OCI-LY1 (cell line): ENCODE measurements at regions not wholly inside any gene's neighbourhood (a gene's known extent, or its start where the extent isn't known, plus 50 kb on each side); places are given as distances from the start of the nearest gene placed in this dataset.

Experiments
- CTCF ChIP-seq: fragments of 200-600 bp; sonication (generic), shearing (Covaris generic); IDR thresholded peaks from 2 replicates; pipeline ENCODE4 v1.5.1; 2017; ENCODE audit warnings: mild to moderate bottlenecking, antibody characterized with exemption, low read length, moderate library complexity, mixed read lengths
- EZH2 ChIP-seq: fragments of 200-600 bp; sonication (generic), shearing (Covaris generic); IDR thresholded peaks from 2 replicates; pipeline ENCODE4 v1.8.0; 2017; ENCODE audit warnings: borderline replicate concordance, mixed run types, mild to moderate bottlenecking, antibody characterized with exemption, low read length, moderate library complexity, mixed read lengths

DNA sequence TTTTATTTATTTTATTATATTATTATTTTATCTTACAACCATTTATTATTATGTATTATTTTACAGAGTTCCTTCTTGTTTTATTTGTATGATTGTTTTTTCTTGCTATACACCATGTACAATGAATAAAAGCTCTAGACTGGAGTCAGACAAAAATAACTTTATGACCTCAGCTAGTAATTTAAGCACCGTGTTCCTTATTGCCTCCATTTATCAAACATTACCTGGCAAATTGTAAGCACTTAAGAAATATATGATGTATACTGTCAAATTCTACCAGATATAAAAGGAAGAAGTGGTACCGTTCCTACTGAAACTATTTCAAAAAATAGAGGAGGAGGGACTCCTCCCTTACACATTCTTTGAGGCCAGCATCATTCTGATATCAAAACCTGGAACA, 326.9 kb upstream of the NECTIN3 start:
- TF ChIP-seq CTCF (no peak), EZH2 (no peak)
